ENCODE measurements at regions not wholly inside any gene's neighbourhood (a gene's known extent, or its start where the extent isn't known, plus 50 kb on each side); places are given as distances from the start of the nearest gene placed in this dataset.

DNA sequence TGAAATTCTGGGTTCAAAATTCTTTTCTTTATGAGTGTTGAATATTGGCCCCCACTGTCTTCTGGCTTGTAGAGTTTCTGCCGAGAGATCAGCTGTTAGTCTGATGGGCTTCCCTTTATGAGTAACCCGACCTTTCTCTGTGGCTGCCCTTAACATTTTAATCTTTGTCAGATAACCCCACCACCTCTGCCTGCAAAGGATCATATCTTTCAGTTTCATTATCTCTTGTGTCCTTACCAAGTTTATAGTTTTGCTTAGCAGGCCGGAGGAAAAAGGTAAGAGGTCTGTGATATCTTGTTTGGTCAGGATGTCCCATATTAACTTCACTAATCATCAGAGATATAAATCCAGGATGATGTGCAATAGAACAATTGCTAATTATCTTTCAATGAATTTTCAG is 970.2 kb upstream of the TYRP1 start:
- DNase-seq: no peak

DNA sequence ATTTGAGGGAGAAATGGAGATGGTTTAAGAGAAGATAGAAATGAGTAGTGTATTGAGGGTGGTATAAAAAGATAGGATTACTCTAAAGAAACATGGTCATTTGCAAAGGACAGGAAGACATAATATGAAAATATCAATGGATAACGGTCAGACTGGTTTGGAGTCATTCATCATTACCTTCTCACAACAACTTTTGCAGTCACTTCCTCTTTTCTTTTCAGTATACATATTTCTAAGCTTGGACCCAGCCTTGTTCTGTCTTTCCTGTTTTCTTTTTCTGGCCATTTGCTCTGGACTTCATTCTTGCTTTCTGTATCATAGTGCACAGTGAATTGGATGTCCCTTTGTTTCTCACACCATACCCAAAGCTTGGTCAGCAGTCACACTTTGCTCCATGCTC is 966.5 kb upstream of the TYRP1 start:
- DNase-seq: no peak

DNA sequence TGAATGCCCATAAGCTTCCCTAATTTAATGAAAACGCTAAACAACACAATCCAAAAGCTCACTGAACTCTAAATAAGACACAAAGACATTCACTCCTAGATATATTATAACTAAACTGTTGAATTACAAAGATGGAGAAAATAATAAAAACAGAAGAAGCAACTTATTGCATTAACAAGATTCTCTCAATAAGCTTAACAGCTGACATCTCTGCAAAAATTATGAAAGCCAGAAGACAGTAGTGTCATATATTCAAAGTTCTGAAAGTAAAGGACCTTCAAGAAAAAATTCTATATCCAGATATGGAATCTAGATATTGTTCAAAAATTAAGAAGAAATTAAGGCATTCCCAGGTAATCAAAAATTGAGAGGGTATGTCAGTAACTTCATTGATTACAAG is 957.8 kb upstream of the TYRP1 start:
- DNase-seq: no peak

DNA sequence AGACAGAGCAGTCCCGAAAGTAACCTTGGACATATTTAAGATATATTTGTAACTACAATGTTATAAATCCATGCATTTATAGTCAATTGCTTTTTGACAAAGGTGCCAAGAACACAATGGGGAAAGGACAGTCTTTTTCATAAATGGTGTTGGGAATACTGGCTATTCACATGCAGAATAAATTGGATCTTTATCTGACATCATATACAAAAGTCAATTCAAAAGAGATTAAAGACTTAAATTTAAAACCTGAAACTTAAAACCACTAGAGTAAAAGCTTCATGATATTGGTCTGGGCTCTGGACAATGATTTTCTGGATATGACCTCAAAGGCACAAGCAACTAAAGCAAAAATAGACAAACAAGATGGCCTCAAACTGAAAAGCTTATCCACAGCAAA is 950.7 kb upstream of the TYRP1 start:
- no peak for DNase-seq

DNA sequence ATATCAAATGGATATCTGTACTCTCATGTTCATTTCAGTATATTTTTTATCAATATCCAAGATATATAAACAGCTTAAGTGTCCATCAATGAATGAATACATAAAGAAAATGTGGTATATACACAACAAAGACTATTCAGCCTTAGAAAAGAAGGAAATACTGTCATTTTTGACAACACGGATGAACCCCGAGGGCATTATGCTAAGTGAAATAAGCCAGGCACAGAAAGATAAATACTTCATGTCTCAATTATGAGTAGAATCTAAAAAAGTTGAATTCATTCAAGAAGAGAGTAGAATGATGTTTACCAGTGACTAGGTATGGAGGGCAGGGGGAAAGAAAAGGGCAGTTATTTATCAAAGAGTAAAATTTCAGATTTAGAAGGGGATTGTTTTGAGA is 949.8 kb upstream of the TYRP1 start:
- no peak for DNase-seq

DNA sequence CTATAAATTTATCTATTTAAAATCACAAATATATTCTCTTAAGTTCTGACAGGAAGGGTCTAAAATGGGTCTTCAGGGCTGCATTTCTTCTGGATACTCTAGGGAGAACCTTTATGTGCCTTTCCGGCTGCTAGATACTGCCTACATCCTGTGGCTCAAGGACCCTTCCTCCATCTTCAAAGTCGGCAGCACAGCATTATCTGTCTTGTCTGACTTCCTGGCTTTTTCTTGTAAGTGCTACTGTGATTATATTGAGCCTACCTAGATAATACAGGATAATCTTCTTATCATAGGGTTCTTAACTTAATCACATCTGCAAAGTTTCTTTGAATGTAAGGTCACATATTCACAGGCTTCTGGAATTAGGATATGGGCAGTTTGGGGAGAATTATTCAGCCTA is 943.8 kb upstream of the TYRP1 start:
- DNase-seq: no peak

DNA sequence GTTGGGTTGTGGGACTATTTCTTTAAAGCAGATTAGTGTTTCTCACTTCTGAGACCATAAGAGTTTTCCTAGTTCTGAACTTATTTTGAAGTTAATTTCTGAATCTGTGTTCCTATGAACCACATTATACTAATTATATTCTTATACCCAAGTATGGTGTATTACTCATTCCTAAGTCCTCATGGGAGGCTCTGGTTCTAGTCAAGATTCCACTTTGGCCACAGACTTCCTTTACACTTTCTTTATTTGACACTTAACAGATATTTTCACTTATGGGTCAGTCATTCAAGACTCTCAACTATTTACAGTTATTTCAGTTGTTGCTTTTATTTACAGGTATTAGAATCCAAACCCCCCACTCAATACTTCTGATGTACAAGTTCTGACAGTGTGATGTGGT is 937.2 kb upstream of the TYRP1 start:
- no peak for DNase-seq

DNA sequence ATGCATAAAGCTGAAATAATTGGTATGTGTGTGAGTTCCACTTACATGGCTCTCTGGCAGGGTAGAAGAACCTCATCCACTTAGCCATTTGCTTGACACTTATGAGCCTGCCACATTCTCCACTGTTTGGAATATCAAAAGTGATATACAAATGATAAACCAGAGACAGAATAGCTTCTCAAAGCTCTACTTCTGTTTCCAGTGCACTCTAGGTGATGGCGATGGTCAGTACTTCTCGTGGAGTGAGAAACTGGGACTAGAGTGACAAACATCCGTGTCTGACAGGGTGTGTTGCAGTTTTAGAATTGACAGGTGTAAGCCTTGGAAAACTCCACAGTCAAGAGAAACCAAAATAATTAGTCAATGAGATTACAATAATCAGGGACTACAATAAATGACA is 935.8 kb upstream of the TYRP1 start:
- DNase-seq: no peak

DNA sequence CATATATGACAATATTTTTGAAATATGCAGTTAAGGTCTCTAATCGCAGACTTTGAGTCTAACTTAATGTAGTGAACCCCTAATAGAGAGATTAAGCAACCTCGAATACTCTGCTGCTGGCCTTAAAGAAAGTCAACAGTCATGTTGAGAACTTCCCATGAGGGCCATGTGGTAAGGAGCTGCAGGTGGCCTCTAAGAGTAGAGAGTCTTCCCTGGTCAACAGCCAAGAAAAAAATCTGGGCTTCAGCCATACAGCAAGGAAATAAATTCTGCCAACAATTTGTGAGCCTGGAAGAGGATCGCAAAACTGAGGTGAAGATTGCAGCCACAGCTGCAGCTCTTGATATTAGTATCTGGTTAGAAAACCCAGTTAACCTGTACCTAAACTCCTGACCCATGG is 935.2 kb upstream of the TYRP1 start:
- no peak for DNase-seq

DNA sequence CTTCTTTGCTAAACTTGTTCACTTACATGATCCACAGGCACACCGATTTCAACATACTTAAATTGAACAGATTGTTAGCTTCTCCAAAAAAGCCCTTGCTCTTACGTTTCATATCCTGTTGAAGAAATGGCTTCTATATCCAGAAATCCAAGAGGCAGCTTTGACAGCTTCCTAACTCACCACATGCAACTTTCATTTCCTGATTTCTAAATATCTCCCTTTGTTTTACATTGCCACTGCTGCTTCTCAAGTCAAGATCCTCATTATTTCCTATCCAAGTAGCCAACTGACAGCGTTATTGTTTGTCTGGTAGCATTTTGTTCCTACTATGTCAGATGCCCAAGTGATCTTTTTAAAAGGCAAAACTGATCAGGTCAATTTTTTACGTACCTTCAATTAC is 913.2 kb upstream of the TYRP1 start:
- no peak for DNase-seq

DNA sequence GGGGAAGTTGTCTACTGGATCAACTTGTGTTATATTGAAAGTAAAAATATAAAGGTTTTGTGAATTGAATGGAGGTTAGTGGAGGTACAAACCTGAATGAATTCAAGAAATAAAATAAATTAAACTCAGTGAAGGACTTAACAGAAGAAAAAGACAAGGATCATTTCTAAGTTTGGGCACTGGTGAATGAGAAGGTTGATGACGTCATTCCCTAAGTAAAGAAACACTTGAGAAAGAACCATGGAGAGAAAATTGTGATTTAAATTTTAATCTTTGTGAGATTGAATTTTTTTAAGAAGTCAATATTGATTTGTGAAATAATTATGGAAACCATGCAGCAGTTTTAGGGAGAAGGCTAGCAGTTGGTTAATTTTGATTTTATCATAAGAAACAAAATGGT is 900.3 kb upstream of the TYRP1 start:
- DNase-seq: no peak

DNA sequence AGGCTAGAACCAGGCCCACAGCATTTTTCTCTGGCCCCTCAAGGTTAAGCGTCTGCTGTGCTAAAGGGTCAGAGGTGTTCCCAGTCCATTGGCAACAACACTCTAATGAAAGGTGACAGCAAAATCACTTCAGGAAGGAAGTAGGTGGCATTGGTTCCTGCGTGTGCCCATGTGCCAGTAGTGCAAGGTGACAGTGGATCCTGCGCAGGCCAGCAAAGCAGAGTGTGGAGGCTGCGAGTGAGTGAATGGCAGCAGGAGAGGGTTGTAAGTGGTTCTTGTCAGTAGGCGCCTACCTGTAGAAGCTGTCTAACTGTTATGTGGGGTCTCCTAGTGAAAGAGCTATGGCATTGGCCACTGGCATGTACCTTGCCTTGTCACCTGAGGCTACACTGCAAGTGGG is 898.2 kb upstream of the TYRP1 start:
- no peak for DNase-seq

DNA sequence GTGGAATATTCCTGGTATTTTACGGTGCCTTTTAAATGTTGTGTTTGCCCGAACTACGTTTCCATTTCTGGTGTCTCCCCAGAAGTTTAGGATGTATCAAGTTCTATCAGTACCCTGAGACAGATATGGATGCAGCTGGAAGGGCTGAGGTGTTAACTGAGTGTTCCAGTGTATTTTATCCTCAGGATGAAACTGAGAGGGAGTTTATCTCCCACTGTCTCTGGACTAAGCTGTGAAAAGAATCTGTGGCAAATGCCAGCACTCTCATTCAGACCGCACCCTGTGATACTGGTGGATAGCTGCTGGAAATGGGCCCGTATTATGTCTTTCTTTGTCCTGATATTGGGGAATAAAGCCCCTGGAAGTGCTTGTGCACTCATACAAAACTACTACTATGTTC is 887.2 kb upstream of the TYRP1 start:
- DNase-seq: no peak

DNA sequence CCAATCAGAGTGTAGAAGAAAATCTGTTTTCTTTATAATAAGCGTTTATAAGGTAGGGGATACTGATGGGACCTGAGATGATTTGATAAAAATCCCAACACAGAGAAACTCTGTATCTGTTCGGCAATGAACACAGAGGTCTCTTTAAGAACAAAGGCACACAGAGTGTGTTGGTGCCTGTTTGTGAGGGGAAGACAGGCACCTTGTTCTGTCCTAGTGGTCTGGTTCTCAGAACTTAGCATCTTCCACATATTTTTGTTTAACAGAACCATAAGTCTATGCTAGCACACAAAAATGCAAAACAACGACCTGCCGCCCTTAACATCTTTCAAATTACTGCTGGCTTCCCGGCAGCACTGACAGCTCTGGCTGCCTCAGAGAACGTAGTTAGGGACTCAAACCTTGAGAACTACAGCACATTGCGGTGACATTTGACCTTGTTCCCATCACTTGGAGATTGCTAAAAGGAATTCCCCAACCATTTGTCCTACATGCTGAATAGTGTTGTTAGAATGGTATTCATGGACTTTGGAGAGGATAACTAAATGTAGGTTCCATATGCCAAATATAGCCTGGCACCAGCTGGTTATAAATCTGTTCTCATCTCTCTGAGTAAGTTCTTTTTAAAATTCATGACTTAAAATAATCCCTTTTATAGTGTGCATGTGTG is 871.7 kb upstream of the TYRP1 start:
- DNase-seq: no peak

DNA sequence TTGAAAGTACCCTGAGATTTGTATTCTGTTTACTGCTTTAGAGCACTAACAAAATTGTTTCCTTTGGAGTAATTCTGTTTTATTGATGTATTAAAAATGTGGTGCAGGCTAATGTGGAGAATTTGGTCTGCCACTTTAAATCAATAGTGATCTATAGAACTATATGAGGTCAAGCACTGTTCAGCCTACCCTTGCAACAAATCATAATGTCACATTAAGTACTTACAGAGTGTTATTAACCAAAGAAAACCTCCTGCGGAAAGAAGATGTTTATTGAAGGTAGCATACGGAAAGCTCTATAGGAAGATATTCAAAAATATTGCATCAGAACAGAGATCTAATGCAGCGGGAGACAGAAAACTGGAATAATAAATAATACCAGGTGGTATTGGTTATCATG is 865.0 kb upstream of the TYRP1 start:
- DNase-seq: no peak

DNA sequence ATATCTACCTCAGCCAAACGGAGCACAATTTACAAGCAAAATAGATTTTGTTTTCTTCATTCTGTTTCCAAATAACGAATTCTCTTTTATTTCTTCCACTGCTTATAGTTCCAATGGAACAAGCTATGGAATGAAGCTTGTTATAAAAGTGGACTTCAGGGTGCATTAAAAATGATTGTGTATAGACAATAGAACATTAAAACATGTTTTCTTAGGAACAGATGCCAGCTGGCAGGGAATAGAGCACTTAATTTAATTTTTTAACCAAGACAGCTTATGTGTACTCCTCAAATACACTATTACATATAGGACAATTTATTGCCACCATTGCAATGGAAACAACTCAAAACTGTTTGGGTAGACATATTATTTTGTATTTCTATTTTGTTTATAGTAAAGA is 860.1 kb upstream of the TYRP1 start:
- no peak for DNase-seq

DNA sequence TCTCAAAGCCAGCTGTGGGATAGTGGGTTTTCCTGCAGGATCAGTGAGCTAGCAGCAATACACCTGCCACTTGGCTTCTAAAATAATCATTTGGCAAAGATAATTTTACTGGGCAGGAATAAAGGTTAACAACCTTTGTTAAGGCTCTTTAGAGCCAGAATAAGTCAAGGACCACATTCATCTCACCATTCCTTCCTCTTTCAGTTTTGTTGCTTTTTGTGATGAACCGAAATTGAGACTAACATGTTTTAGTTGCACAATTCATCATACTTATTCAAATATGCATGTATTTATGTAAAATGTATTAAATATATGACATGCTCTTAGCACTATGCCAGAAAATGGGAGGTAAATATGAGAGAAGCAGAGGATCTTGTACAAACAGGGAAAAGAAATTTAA is 824.4 kb upstream of the TYRP1 start:
- DNase-seq: no peak

DNA sequence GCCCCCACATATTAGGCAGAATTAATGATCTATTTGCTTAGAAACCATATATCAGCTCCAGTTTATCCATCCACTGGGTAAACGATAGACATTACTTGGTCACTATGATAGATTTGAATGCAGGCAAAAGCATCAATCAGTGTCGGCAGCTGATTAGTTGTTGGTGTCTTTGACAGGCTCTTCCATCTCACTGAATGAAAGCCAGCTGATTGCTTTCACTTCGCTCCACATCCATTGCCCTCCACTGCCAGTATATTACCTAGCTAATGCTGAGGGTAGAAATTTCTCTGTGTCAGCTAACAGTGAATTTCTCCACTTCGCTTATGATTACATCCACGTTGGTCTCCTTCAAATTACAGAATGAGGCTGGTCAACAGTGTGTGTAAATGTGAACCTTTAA is 821.3 kb upstream of the TYRP1 start:
- DNase-seq: no peak

DNA sequence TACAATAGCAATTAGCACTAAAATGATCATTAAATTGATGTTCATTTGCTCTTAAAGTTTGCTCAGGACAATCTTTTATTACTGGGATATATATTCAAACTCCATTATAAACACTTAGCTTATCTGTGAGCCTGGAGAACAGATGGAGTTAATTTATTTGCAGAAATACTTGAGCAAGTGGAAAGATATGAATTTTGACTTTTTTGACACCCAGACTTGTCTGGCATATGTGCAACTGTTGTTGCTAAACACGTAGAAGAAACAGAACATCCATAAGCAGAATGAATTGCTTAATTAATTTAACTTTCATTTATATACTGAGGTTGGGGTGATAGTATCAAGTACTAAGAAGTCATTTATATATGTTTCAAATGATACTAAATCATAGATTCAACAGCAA is 820.7 kb upstream of the TYRP1 start:
- no peak for DNase-seq

DNA sequence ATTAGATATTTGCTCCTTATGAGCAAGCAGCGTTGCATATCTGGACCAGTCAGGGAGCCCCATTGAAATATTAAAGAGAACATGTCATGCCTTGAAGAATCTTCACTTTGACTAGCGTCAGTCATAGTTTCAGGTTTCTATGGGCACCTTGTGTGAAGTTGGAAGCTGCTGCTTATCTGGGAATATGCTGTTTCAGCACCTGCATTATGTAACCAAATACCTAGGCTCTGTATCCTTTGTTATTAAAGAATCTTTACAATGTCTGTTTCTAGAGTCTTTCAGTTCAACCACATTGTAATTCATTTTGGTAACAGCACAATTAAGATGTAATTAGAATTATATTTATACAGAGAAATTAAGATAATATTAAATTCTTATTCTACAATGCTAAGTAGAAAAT is 818.8 kb upstream of the TYRP1 start:
- DNase-seq: no peak

DNA sequence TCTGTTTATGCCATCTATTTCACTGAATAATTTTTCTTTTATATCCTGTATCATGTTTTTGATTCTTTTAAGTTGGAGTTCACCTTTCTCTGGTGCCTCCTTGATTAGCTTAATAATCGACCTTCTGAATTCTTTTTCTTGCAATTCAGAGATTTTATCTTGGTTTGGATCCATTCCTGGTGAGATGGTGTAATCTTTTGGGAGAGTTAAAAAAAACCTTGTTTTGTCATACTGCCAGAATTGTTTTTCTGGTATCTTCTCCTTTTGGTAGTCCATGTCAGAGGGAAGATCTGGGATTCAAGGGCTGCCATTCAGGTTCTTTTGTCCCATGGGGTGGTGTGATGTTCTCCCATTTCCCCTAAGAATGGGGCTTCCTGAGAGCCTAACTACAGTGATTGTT is 800.8 kb upstream of the TYRP1 start:
- DNase-seq: no peak

DNA sequence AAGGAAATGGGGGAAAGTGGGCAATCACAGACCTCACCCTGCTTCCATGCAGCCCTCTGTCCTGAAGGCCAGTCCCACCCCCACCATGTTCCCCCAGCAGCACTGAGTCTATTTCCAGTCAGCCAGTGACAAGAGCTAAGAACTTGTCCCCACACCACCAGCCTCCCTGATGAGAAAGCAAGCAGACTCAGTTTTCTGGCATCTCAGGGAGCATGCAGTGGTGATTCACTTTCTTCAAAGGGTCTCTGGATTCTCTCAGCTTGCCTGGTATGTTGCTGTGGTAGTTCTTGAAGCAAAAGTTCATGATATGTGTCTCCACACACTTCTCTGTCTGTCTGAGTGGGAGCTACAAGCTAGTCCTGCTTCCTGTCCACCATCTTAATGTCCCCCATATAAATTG is 799.9 kb upstream of the TYRP1 start:
- no peak for DNase-seq

DNA sequence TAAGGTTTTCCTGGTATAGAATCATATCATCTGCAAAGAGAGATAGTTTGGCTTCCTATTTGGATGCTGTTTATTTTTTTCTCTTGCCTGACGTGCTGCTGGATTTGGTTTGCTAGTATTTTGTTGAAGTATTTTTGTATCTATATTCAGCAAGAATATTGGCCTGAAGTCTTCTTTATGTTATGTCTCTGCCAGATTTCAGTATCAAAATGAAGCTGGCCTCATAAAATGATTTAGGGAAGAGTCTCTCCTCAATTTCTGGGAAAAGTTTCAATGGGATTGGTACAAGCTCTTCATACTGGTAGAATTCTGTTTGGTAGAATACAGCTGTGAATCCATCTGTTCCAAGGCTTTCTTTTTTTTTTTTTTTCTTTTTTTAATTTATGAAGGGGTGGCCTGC is 799.0 kb upstream of the TYRP1 start:
- no peak for DNase-seq

DNA sequence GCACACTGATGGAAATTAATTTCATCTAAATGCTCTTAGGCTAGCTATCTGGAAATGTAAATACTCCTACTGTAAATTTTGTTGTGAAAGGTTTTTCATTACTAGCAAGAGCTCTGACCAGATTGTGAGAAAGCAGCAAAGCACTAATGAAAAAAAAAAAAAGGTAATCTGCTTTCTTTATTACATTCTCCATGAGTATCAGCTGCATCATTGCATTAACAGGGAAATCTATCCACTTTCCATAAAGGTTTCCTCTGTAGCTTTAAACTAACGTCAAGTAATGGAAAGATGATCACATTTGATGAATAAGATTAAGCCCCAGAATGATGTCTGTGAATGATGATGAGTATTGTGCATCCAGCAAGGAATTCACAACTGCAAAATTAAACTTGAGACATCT is 790.6 kb upstream of the TYRP1 start:
- no peak for DNase-seq

DNA sequence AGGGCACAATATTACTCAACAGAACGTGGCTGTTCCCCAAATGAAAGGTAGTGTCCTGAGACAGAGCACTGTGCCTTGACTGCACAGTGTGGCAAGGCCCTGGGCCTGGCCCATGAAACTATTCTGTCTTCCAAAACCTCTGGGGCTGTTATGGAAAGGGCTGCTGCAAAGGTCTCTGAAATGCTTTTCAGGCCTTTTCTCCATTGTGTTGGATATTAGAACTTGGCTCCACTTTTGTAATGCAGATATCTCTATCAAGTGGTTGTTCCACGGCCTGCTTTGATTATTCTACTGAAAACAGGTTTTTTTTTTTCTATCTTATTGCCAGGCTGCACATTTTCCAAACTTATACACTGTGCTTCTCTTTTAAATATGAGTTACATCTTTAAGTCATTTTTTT is 777.5 kb upstream of the TYRP1 start:
- no peak for DNase-seq
